Kidney (tissue), 13 donors: ENCODE measurements at regions not wholly inside any gene's neighbourhood (a gene's known extent, or its start where the extent isn't known, plus 50 kb on each side); places are given as distances from the start of the nearest gene placed in this dataset.

ENCODE experiments used
- DNase-seq, 5 donors: peaks; one replicate each; pipeline ENCODE4 v3.0.0-alpha.2; 2013 to 2020
- FAIRE-seq: peaks from 2 replicates; lab custom pipeline; 2012; peaks lifted over from hg19 to GRCh38; lab: Jason Lieb, UNC
- H3K27ac ChIP-seq, 2 donors: one replicate each; pipeline ENCODE4 v1.7.0; 2013; ENCODE audit warnings: low read depth in 2 of 2, low read length in 2 of 2, inconsistent platforms in 1 of 2
- H3K27me3 ChIP-seq: one replicate; pipeline ENCODE4 v1.7.1; 2013; ENCODE audit warnings: low read length, inconsistent platforms; ENCODE audit not compliant: control insufficient read depth, insufficient read depth
- H3K36me3 ChIP-seq, 3 donors: one replicate each; pipeline versions ENCODE4 v1.7.0 to v1.7.1; 2013; ENCODE audit warnings: low read length in 3 of 3, control low read depth in 1 of 3, inconsistent platforms in 1 of 3; ENCODE audit not compliant: insufficient read depth in 3 of 3, control insufficient read depth in 2 of 3
- H3K4me1 ChIP-seq, 3 donors: one replicate each; pipeline versions ENCODE4 v1.7.0 to v1.7.1; 2013; ENCODE audit warnings: low read length in 3 of 3, inconsistent platforms in 1 of 3, low read depth in 1 of 3; ENCODE audit not compliant: control insufficient read depth in 2 of 3, insufficient read depth in 2 of 3
- H3K4me3 ChIP-seq, 3 donors: one replicate each; pipeline versions ENCODE4 v1.7.0 to v1.8.1; 2013; ENCODE audit warnings: low read length in 3 of 3, control low read depth in 1 of 3, inconsistent platforms in 1 of 3
- H3K9ac ChIP-seq, 3 donors: one replicate each; pipeline versions ENCODE4 v1.7.0 to v1.7.1; 2013; ENCODE audit warnings: low read length in 3 of 3, control low read depth in 1 of 3, inconsistent platforms in 1 of 3
- H3K9me3 ChIP-seq, 3 donors: one replicate each; pipeline versions ENCODE4 v1.7.0 to v1.7.1; 2013; ENCODE audit warnings: low read length in 3 of 3, control low read depth in 1 of 3, inconsistent platforms in 1 of 3; ENCODE audit not compliant: control insufficient read depth in 2 of 3, insufficient read depth in 1 of 3
- intact Hi-C: fragments of 100-400 bp; cut with DNase I; formaldehyde crosslinking; loops from one replicate; pipeline ENCODE4 v1.11.1; 2022
- TF ChIP-seq, protein P1 (sequence below): IDR thresholded peaks from 3 replicates; pipeline ENCODE4 v1.5.1; 2012; ENCODE audit warnings: mild to moderate bottlenecking, moderate library complexity, borderline replicate concordance; ENCODE audit not compliant: insufficient read depth; ENCODE audit errors: extremely low read depth
- donor health status: control.
- donor health status: control.
- donor health status: control.
- donor health status: control.
- donor health status: control.
- donor health status: DM: yes; HTN: yes; CAD: no.
- donor health status: Normal renal cell carcinoma (clear cell type).

DNA sequence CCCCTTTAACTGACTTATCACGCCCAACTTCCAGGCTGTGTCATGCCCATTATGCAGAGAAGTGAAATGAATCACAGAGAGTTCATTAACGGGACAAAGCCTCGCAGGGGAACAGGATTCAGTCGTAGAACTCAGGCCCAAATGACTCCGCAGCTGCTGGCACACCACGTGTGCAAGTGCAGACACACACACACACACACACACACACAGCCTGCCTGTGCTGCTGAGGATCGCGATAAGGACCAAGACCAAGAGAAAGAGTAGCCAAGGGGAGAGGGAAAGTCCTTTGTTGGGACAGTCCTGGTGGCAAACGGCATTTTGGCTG is 90.0 kb upstream of the TAF1B start:
- no peaks in the 10 kb centered on the region for H3K27me3 ChIP-seq
- no peak overlapping the region for H3K4me3 ChIP-seq
- peaks cover 0 to 6% (median 0%) of the 10 kb centered on the region in 3 donors for H3K4me1 ChIP-seq
- H3K36me3 ChIP-seq = no peaks in the 10 kb centered on the region
- intact Hi-C loops = no loop called here
- no peak overlapping the region for H3K27ac ChIP-seq
- TF ChIP-seq, protein P1, sequence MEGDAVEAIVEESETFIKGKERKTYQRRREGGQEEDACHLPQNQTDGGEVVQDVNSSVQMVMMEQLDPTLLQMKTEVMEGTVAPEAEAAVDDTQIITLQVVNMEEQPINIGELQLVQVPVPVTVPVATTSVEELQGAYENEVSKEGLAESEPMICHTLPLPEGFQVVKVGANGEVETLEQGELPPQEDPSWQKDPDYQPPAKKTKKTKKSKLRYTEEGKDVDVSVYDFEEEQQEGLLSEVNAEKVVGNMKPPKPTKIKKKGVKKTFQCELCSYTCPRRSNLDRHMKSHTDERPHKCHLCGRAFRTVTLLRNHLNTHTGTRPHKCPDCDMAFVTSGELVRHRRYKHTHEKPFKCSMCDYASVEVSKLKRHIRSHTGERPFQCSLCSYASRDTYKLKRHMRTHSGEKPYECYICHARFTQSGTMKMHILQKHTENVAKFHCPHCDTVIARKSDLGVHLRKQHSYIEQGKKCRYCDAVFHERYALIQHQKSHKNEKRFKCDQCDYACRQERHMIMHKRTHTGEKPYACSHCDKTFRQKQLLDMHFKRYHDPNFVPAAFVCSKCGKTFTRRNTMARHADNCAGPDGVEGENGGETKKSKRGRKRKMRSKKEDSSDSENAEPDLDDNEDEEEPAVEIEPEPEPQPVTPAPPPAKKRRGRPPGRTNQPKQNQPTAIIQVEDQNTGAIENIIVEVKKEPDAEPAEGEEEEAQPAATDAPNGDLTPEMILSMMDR = no peak
- H3K9me3 ChIP-seq = no peaks in the 10 kb centered on the region
- peak in 2 of 5 donors; percentile 50 to 79 for DNase-seq
- no peak for FAIRE-seq
- H3K9ac ChIP-seq = no peak overlapping the region

GRCh38 chr2:9753665-9754531 is 89.4 kb upstream of the TAF1B start:
- FAIRE-seq (no peak), DNase-seq (peak in 1 of 5 donors; percentile 80)
- TF ChIP-seq, protein P1 = no peak
- no peak overlapping the region for H3K27ac ChIP-seq
- peaks cover 0 to 8% (median 0%) of the 10 kb centered on the region in 3 donors for H3K4me1 ChIP-seq
- intact Hi-C loops = no loop called here
- no peak overlapping the region for H3K4me3 ChIP-seq
- H3K9me3 ChIP-seq = no peaks in the 10 kb centered on the region
- no peaks in the 10 kb centered on the region for H3K36me3 ChIP-seq
- H3K9ac ChIP-seq = no peak overlapping the region
- no peaks in the 10 kb centered on the region for H3K27me3 ChIP-seq

DNA sequence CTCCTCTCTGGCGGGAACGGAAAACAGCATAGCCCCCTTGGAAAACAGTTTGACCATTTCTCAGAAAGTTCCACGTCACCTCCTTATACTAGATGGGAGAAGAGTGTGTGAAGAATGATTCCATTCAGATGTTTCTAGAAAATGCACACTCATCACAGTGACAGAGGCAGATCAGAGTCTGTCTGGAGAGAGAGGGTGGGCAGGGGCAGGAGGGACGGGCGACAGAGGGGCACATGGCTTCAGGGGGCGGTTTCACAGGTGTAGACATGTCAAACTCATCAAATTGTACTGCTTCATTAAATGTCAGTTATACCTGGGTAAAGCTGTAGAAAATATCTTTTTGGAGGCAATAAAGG is 88.8 kb upstream of the TAF1B start:
- Histone ChIP-seq H3K27me3 (no peaks in the 10 kb centered on the region), H3K9ac (no peak overlapping the region), H3K27ac (no peak overlapping the region), H3K36me3 (no peaks in the 10 kb centered on the region), H3K4me1 (peaks cover 0 to 9% (median 0%) of the 10 kb centered on the region in 3 donors), H3K9me3 (no peaks in the 10 kb centered on the region), H3K4me3 (no peak overlapping the region)
- FAIRE-seq = no peak
- no peak for DNase-seq
- TF ChIP-seq, protein P1 = no peak
- intact Hi-C loops = no loop called here
